Activated CD8-positive, alpha-beta memory T cell treated with anti-CD3 and anti-CD28 coated beads for 24 hours (primary cell): ENCODE measurements at regions not wholly inside any gene's neighbourhood (a gene's known extent, or its start where the extent isn't known, plus 50 kb on each side); places are given as distances from the start of the nearest gene placed in this dataset.

Experiments used
- DNase-seq: peaks from one replicate; pipeline ENCODE4 v3.0.0-alpha.2; 2020

GRCh38 chr6:48813836-48814235, 649.2 kb downstream of the MMUT start:
- DNase-seq, result no peak

GRCh38 chr6:48809700-48810099, 653.4 kb downstream of the MMUT start:
- no peak for DNase-seq

- DNase-seq, result no peak
These were observed 653.8 kb downstream of the MMUT start for GRCh38 chr6:48809245-48809644.

GRCh38 chr6:48798296-48798695, 664.8 kb downstream of the MMUT start:
- DNase-seq, result no peak

- no peak for DNase-seq
These were observed 671.2 kb upstream of the PTCHD4 start for GRCh38 chr6:48782225-48782624.

GRCh38 chr6:48777411-48777810, 666.4 kb upstream of the PTCHD4 start:
- DNase-seq, result no peak

- DNase-seq, result no peak
These were observed 664.2 kb upstream of the PTCHD4 start for GRCh38 chr6:48775157-48775556.

GRCh38 chr6:48774276-48774675, 663.3 kb upstream of the PTCHD4 start:
- DNase-seq, result no peak

GRCh38 chr6:48766349-48766748, 655.4 kb upstream of the PTCHD4 start:
- DNase-seq, result no peak

GRCh38 chr6:48765352-48765961, 654.5 kb upstream of the PTCHD4 start:
- DNase-seq, result no peak

- no peak for DNase-seq
These were observed 653.5 kb upstream of the PTCHD4 start for GRCh38 chr6:48764286-48765044.

GRCh38 chr6:48757661-48758060, 646.7 kb upstream of the PTCHD4 start:
- no peak for DNase-seq

GRCh38 chr6:48755315-48755714, 644.3 kb upstream of the PTCHD4 start:
- no peak for DNase-seq

- DNase-seq, result no peak
These were observed 643.6 kb upstream of the PTCHD4 start for GRCh38 chr6:48754641-48755040.

- no peak for DNase-seq
These were observed 639.9 kb upstream of the PTCHD4 start for GRCh38 chr6:48750861-48751260.

GRCh38 chr6:48747471-48747870, 636.5 kb upstream of the PTCHD4 start:
- DNase-seq, result no peak

- no peak for DNase-seq
These were observed 636.0 kb upstream of the PTCHD4 start for GRCh38 chr6:48747040-48747439.

GRCh38 chr6:48744948-48745347, 634.0 kb upstream of the PTCHD4 start:
- no peak for DNase-seq

GRCh38 chr6:48743738-48744137, 632.7 kb upstream of the PTCHD4 start:
- no peak for DNase-seq

GRCh38 chr6:48736501-48737206, 625.7 kb upstream of the PTCHD4 start:
- DNase-seq, result no peak

- DNase-seq, result no peak
These were observed 624.8 kb upstream of the PTCHD4 start for GRCh38 chr6:48735846-48736245.

- DNase-seq, result no peak
These were observed 622.6 kb upstream of the PTCHD4 start for GRCh38 chr6:48733581-48733980.

- no peak for DNase-seq
These were observed 603.7 kb upstream of the PTCHD4 start for GRCh38 chr6:48714699-48715098.

GRCh38 chr6:48714250-48714649, 603.3 kb upstream of the PTCHD4 start:
- DNase-seq, result no peak
